ENCODE measurements at regions not wholly inside any gene's neighbourhood (a gene's known extent, or its start where the extent isn't known, plus 50 kb on each side); places are given as distances from the start of the nearest gene placed in this dataset.

- H3K4me1 ChIP-seq = no peaks in the 10 kb centered on the region
- no peaks in the 10 kb centered on the region for H3K27me3 ChIP-seq
- no peak overlapping the region for H3K4me3 ChIP-seq
- H3K36me3 ChIP-seq = no peaks in the 10 kb centered on the region
- DNase-seq = no peak
- H3K27ac ChIP-seq = no peak overlapping the region
- H3K9me3 ChIP-seq = no peaks in the 10 kb centered on the region
- no peak for TF ChIP-seq POLR2A (IDR thresholded peaks at IDR 0.05)
- TF ChIP-seq, protein P1, sequence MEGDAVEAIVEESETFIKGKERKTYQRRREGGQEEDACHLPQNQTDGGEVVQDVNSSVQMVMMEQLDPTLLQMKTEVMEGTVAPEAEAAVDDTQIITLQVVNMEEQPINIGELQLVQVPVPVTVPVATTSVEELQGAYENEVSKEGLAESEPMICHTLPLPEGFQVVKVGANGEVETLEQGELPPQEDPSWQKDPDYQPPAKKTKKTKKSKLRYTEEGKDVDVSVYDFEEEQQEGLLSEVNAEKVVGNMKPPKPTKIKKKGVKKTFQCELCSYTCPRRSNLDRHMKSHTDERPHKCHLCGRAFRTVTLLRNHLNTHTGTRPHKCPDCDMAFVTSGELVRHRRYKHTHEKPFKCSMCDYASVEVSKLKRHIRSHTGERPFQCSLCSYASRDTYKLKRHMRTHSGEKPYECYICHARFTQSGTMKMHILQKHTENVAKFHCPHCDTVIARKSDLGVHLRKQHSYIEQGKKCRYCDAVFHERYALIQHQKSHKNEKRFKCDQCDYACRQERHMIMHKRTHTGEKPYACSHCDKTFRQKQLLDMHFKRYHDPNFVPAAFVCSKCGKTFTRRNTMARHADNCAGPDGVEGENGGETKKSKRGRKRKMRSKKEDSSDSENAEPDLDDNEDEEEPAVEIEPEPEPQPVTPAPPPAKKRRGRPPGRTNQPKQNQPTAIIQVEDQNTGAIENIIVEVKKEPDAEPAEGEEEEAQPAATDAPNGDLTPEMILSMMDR (IDR thresholded peaks at IDR 0.05) = no peak
Observed at GRCh38 chr6:140968062-140968461, 1164.7 kb upstream of the GJE1 start.

DNA sequence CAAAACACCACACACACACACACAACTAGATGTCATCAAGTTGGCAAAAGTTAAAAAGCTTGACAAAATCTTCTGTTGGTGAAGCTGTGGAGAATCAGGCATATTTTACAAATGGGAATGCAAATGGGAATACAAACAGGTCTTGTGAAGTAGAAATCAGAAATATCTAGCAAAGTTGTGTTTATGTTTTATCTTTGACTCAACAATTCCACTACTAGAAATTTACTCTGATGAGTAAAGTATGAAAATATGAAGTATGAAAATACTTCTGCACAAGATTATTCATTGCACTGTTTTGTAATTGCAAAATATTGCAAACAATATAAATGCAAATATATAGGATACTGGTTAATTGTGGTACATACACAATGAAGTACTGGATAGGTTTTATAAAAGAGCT is 1166.0 kb upstream of the GJE1 start:
- H3K9me3 ChIP-seq = no peaks in the 10 kb centered on the region
- no peak for DNase-seq
- no peaks in the 10 kb centered on the region for H3K36me3 ChIP-seq
- H3K27me3 ChIP-seq = no peaks in the 10 kb centered on the region
- TF ChIP-seq, protein P1 (IDR thresholded peaks at IDR 0.05) = no peak
- no peak for TF ChIP-seq POLR2A (IDR thresholded peaks at IDR 0.05)
- no peaks in the 10 kb centered on the region for H3K4me1 ChIP-seq
- no peak overlapping the region for H3K27ac ChIP-seq
- H3K4me3 ChIP-seq = no peak overlapping the region

DNA sequence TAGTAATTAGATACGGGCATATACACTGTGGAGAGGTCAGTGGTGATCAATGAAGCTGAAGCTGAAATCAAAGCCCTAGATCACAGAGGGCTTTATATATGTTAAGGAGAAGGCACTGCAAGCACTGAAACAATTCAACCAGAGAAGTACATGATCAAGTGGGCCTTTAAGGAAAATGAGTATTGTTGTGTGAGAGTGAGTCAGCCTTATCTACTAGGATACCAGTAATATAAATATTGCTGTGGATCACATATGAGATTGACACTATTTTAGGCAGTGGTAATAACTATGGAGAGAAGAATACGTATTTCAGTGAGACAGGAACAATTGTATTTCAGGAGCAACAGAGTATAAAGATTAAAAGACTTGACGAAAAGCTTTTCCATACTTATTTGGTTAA is 1172.2 kb upstream of the GJE1 start:
- Histone ChIP-seq H3K4me1 (no peaks in the 10 kb centered on the region), H3K9me3 (no peaks in the 10 kb centered on the region), H3K36me3 (no peaks in the 10 kb centered on the region), H3K4me3 (no peak overlapping the region), H3K27me3 (no peaks in the 10 kb centered on the region), H3K27ac (no peak overlapping the region)
- TF ChIP-seq, protein P1 (IDR thresholded peaks at IDR 0.05) = no peak
- no peak for TF ChIP-seq POLR2A (IDR thresholded peaks at IDR 0.05)
- DNase-seq = no peak

DNA sequence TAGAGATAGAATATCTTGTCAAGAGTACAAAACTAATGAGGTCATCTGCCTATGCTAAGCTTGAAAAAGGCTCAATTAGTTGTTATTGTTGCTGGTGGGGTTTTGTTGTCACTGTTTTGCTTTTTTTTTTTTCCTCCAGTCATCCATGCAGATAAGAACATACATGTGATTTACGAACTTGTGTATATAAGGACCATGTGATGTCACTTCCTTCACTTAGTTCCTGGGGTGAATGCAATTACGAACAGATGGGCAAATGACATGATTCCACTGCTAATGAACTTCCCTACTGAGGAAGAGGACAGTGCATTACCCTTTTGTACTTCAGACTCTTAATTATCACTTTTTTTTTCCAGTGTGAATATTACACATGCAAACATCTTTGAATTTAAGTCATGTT is 1175.3 kb upstream of the GJE1 start:
- Histone ChIP-seq H3K4me3 (no peak overlapping the region), H3K27me3 (no peaks in the 10 kb centered on the region), H3K4me1 (no peaks in the 10 kb centered on the region), H3K36me3 (no peaks in the 10 kb centered on the region), H3K27ac (no peak overlapping the region), H3K9me3 (no peaks in the 10 kb centered on the region)
- TF ChIP-seq, protein P1 (IDR thresholded peaks at IDR 0.05) = no peak
- no peak for TF ChIP-seq POLR2A (IDR thresholded peaks at IDR 0.05)
- DNase-seq = no peak

DNA sequence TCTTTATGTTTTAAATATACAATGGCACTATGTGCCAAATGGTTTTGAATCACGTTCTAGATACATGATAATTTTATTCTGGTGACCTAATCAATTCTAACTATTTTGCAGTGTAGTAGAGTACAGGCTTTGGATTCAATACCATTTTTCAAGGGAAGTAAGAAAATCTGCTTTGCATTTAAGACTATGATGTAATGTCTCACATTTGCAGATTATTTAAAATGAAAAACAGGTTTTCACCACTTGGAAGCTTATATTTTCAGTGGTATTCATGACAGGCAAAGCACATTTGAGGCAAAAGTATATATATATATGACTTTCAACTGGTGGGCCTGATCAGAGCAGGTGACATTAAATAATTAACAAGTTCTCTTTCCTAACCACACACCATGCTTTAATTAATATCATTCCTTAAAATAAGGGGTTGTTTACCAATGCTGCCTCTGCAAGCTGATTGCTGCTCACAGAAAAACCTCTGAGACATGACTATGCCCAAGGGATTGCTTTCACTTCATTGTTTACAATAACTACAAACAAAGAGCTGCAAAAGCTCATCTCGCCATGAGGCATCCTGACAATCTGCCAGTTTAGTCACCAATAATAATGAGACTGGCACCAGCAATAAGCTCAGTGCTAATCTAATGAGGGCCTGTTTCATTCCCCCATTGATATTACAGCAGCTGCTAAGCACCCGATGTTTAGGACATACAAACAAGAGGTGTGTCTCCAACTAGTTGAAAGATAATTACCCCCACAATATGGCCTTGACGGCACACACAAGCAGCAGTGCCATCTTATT is 1176.0 kb upstream of the GJE1 start:
- no peak overlapping the region for H3K4me3 ChIP-seq
- H3K9me3 ChIP-seq = no peaks in the 10 kb centered on the region
- no peak for DNase-seq
- no peaks in the 10 kb centered on the region for H3K4me1 ChIP-seq
- H3K36me3 ChIP-seq = no peaks in the 10 kb centered on the region
- TF ChIP-seq POLR2A (IDR thresholded peaks at IDR 0.05) = no peak
- TF ChIP-seq, protein P1 (IDR thresholded peaks at IDR 0.05) = no peak
- H3K27me3 ChIP-seq = no peaks in the 10 kb centered on the region
- no peak overlapping the region for H3K27ac ChIP-seq

Measured in Peyer's patch (tissue), 4 donors.